ENCODE measurements at regions not wholly inside any gene's neighbourhood (a gene's known extent, or its start where the extent isn't known, plus 50 kb on each side); places are given as distances from the start of the nearest gene placed in this dataset.

DNA sequence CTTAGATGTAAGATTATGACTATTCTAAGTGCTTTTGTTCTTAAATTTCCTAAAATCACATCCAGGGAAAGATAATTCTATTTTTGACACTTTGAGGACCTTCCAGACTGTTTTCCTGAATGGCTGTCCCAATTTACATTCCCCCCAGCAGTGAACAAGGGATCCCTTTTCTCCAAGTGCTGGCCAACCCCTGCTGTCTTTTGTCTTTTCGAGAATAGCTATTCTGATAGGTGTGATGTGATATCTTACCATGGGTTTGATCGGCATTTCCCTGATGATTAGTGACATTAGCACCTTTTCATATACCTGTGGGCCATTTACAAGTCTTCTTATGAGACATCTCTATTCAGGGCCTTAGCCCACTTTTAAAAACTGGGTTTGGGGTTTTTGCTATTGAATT lies 526.7 kb upstream of the FZD8 start:
- no peaks in the 10 kb centered on the region for H3K9me3 ChIP-seq (ENCODE audit: insufficient read depth in 2 of 2, low read depth in 1 of 2, low read length in 1 of 2)
- no peak overlapping the region for H3K14ac ChIP-seq (ENCODE audit: insufficient read length)
- H3K27me3 ChIP-seq (replicated peaks in 1 of 4; ENCODE audit: control insufficient read depth in 3 of 4, extremely low read depth in 1 of 4, insufficient read depth in 3 of 4, low read length in 3 of 4): no peaks in the 10 kb centered on the region
- H2BK15ac ChIP-seq (ENCODE audit: low read length): no peak overlapping the region
- H3K27ac ChIP-seq (ENCODE audit: low read depth, low read length): no peak overlapping the region
- DNase-seq (ENCODE audit: low read depth in 1 of 2, low spot score in 2 of 2): no peak
- no peak overlapping the region for H2AFZ ChIP-seq (ENCODE audit: low read length)
- CTCF ChIA-PET (ENCODE audit: partially characterized antibody): no interaction called here
- H3K4me3 ChIP-seq (ENCODE audit: extremely low read depth in 1 of 4, insufficient read depth in 2 of 4, low read depth in 3 of 4, low read length in 4 of 4): no peak overlapping the region
- FAIRE-seq: no peak
- no peak overlapping the region for H2AK5ac ChIP-seq (ENCODE audit: low read depth, low read length)
- H4K5ac ChIP-seq (ENCODE audit: insufficient read length, low read depth, low read length): no peak overlapping the region
- no peak overlapping the region for H2BK12ac ChIP-seq (ENCODE audit: low read depth, low read length)
- no peak overlapping the region for H4K8ac ChIP-seq (ENCODE audit: extremely low read depth, insufficient read depth, low read length)
- no peak overlapping the region for H2BK20ac ChIP-seq (ENCODE audit: low read length)
- no peak overlapping the region for H3K4ac ChIP-seq (replicated peaks; ENCODE audit: insufficient read length, low read depth, low read length)
- H3K4me1 ChIP-seq (replicated peaks in 1 of 4; ENCODE audit: control insufficient read depth in 3 of 4, insufficient read depth in 4 of 4, low read length in 3 of 4): peaks cover 0 to 10% (median 7%) of the 10 kb centered on the region in 4 experiments; a peak in 3 of 7 replicates
- no peaks in the 10 kb centered on the region for H4K20me1 ChIP-seq (replicated peaks in 1 of 2; ENCODE audit: control insufficient read depth in 1 of 2, insufficient read depth in 2 of 2, low read length in 2 of 2)
- no peak overlapping the region for H3K18ac ChIP-seq (ENCODE audit: extremely low read depth, low read length)
- no peaks in the 10 kb centered on the region for H3K36me3 ChIP-seq (ENCODE audit: control insufficient read depth in 2 of 4, insufficient read depth in 4 of 4, low read length in 3 of 4)
- H2BK120ac ChIP-seq (replicated peaks; ENCODE audit: low read depth, low read length): no peak overlapping the region
- no peak overlapping the region for H3K23ac ChIP-seq (ENCODE audit: insufficient read length)
- no peak for TF ChIP-seq SAP30 (IDR thresholded peaks at IDR 0.05; ENCODE audit: insufficient read depth, insufficient replicate concordance, low read length)
- TF ChIP-seq CREB1 (IDR thresholded peaks at IDR 0.05): no peak
- TF ChIP-seq TEAD4 (IDR thresholded peaks at IDR 0.05; ENCODE audit: low read depth, low read length): no peak
- TF ChIP-seq KDM1A (IDR thresholded peaks at IDR 0.05; ENCODE audit: borderline replicate concordance, low read length): no peak
- no peak for TF ChIP-seq SIN3A (conservative IDR thresholded peaks at IDR 0.05 in 1 of 2, IDR thresholded peaks at IDR 0.05 in 1 of 2; ENCODE audit: low read depth in 1 of 2, low read length in 2 of 2)
- no peak for TF ChIP-seq SIRT6 (IDR thresholded peaks at IDR 0.05; ENCODE audit: low read length)
- TF ChIP-seq SRF (IDR thresholded peaks at IDR 0.05; ENCODE audit: low read depth, low read length): no peak
- TF ChIP-seq CBX5 (IDR thresholded peaks at IDR 0.05; ENCODE audit: low read depth, low read length): no peak
- TF ChIP-seq BACH1 (IDR thresholded peaks at IDR 0.05; ENCODE audit: low read length): no peak
- no peak overlapping the region for H4K91ac ChIP-seq (replicated peaks; ENCODE audit: insufficient read length, low read length)
- no peaks in the 10 kb centered on the region for H3K79me1 ChIP-seq (ENCODE audit: low read depth, low read length)
- H3K4me2 ChIP-seq (ENCODE audit: insufficient read depth in 1 of 2, low read depth in 2 of 2, low read length in 2 of 2): no peak overlapping the region
- 95% methylated on average over 2 of the region's 2 CpGs; no CpG with 5 or more reads in 1 of the 2 experiments for WGBS, 2 experiments (ENCODE audit: extremely low coverage in 1 of 2, insufficient coverage in 1 of 2, insufficient read length in 1 of 2, insufficient replicate concordance in 2 of 2, low coverage in 1 of 2, low lambda C conversion rate in 2 of 2, missing lambda C conversion rate in 1 of 2)
- H2BK5ac ChIP-seq (ENCODE audit: low read depth, low read length): no peak overlapping the region
- POLR2A ChIA-PET (ENCODE audit: partially characterized antibody): no interaction called here
- no peaks in the 10 kb centered on the region for H3K79me2 ChIP-seq (ENCODE audit: control insufficient read depth in 1 of 2, insufficient read depth in 2 of 2, low read length in 2 of 2)
- H3K23me2 ChIP-seq (ENCODE audit: low read depth, low read length): no peaks in the 10 kb centered on the region
- H3K56ac ChIP-seq (replicated peaks; ENCODE audit: insufficient read length, low read depth, low read length): no peak overlapping the region
- no peak overlapping the region; a peak in 1 of 7 replicates for H3K9ac ChIP-seq (replicated peaks in 1 of 4; ENCODE audit: extremely low read depth in 1 of 4, low read depth in 3 of 4, low read length in 3 of 4)
